Endodermal cell (in vitro differentiated cells): ENCODE measurements at regions not wholly inside any gene's neighbourhood (a gene's known extent, or its start where the extent isn't known, plus 50 kb on each side); places are given as distances from the start of the nearest gene placed in this dataset.

Experiments
- DNase-seq: peaks from one replicate; pipeline ENCODE4 v3.0.0-alpha.2; 2017
- H3K27ac ChIP-seq: 2 replicates; pipeline ENCODE4 v1.5.1; 2013; ENCODE audit warnings: mild to moderate bottlenecking, low read depth, low read length, moderate library complexity
- H3K27me3 ChIP-seq: 2 replicates; pipeline ENCODE4 v1.6.1; 2013; ENCODE audit warnings: mild to moderate bottlenecking, low read length, moderate library complexity; ENCODE audit not compliant: insufficient read depth, control insufficient read depth, poor library complexity, severe bottlenecking
- H3K36me3 ChIP-seq: 2 replicates; pipeline ENCODE4 v1.7.0; 2013; ENCODE audit warnings: mild to moderate bottlenecking, low read length, moderate library complexity; ENCODE audit not compliant: control insufficient read depth, insufficient read depth
- H3K4me1 ChIP-seq: one replicate; pipeline ENCODE4 v1.7.0; 2013; ENCODE audit warnings: low read length; ENCODE audit not compliant: control insufficient read depth, insufficient read depth
- H3K4me3 ChIP-seq: 2 replicates; pipeline ENCODE4 v1.5.1; 2013; ENCODE audit warnings: mild to moderate bottlenecking, low read length, moderate library complexity
- H3K9ac ChIP-seq: 2 replicates; pipeline ENCODE4 v1.6.1; 2013; ENCODE audit warnings: mild to moderate bottlenecking, low read length, moderate library complexity; ENCODE audit not compliant: poor library complexity, severe bottlenecking; ENCODE audit errors: extremely low read depth
- H3K9me3 ChIP-seq: 2 replicates; pipeline ENCODE4 v1.6.1; 2013; ENCODE audit warnings: mild to moderate bottlenecking, low read length, moderate library complexity; ENCODE audit not compliant: control insufficient read depth
- H3K27ac Mint-ChIP-seq: 2 replicates; pipeline ENCODE4 v1.8.0; 2020; ENCODE audit warnings: mixed read lengths
- H3K27me3 Mint-ChIP-seq: 2 replicates; pipeline ENCODE4 v1.8.0; 2021; ENCODE audit warnings: mild to moderate bottlenecking, mixed read lengths; ENCODE audit not compliant: insufficient read depth
- H3K36me3 Mint-ChIP-seq: 2 replicates; pipeline ENCODE4 v1.8.0; 2020; ENCODE audit warnings: low read depth, mixed read lengths
- H3K4me1 Mint-ChIP-seq: 2 replicates; pipeline ENCODE4 v1.8.0; 2020; ENCODE audit warnings: mixed read lengths
- H3K4me3 Mint-ChIP-seq: 2 replicates; pipeline ENCODE4 v1.8.0; 2020; ENCODE audit warnings: mild to moderate bottlenecking, moderate library complexity, mixed read lengths
- H3K9me3 Mint-ChIP-seq: 2 replicates; pipeline ENCODE4 v1.8.0; 2020; ENCODE audit warnings: mild to moderate bottlenecking, mixed read lengths
- CTCF ChIP-seq: fragments of 200-600 bp; sonication (generic); conservative IDR thresholded peaks from 2 replicates; pipeline ENCODE4 v1.5.0; 2021; ENCODE audit warnings: antibody characterized with exemption, mild to moderate bottlenecking
- WGBS, 2 experiments: methylation state at CpG; one replicate each; pipeline versions ENCODE4 v1.1.5 to v1.1.7; 2013; ENCODE audit warnings: missing lambda C conversion rate in 2 of 2, mixed read lengths in 1 of 2; ENCODE audit not compliant: insufficient coverage in 1 of 2, insufficient read length in 1 of 2; 5-methylcytosine and 5-hydroxymethylcytosine counted together

GRCh38 chr4:19925516-19925915 lies 326.2 kb upstream of the SLIT2 start:
- Histone ChIP-seq H3K4me1 (no peaks in the 10 kb centered on the region), H3K9me3 (no peaks in the 10 kb centered on the region), H3K27ac (no peak overlapping the region), H3K9ac (no peak overlapping the region), H3K36me3 (no peaks in the 10 kb centered on the region), H3K4me3 (no peak overlapping the region), H3K27me3 (no peaks in the 10 kb centered on the region)
- no peaks in the 10 kb centered on the region for H3K4me1 Mint-ChIP-seq
- DNase-seq, result no peak
- no peak overlapping the region for H3K27ac Mint-ChIP-seq
- peaks cover 2% of the 10 kb centered on the region for H3K9me3 Mint-ChIP-seq
- no peak for TF ChIP-seq CTCF
- H3K36me3 Mint-ChIP-seq, result no peaks in the 10 kb centered on the region
- no peaks in the 10 kb centered on the region for H3K27me3 Mint-ChIP-seq
- H3K4me3 Mint-ChIP-seq, result no peak overlapping the region

GRCh38 chr4:19924761-19925160 lies 326.9 kb upstream of the SLIT2 start:
- 83 to 88% methylated on average over 1 of the region's 1 CpG for WGBS, 2 experiments

GRCh38 chr4:19915276-19915675 lies 336.4 kb upstream of the SLIT2 start:
- Histone ChIP-seq H3K27me3 (no peaks in the 10 kb centered on the region), H3K36me3 (no peaks in the 10 kb centered on the region), H3K27ac (no peak overlapping the region), H3K9ac (no peak overlapping the region), H3K4me3 (no peak overlapping the region), H3K9me3 (no peaks in the 10 kb centered on the region), H3K4me1 (no peaks in the 10 kb centered on the region)
- peaks cover 29% of the 10 kb centered on the region for H3K9me3 Mint-ChIP-seq
- H3K27me3 Mint-ChIP-seq, result no peaks in the 10 kb centered on the region
- no peaks in the 10 kb centered on the region for H3K36me3 Mint-ChIP-seq
- no peaks in the 10 kb centered on the region for H3K4me1 Mint-ChIP-seq
- 88 to 96% methylated on average over 2 to 3 of the region's 3 CpGs for WGBS, 2 experiments
- TF ChIP-seq CTCF, result no peak
- DNase-seq, result no peak
- H3K4me3 Mint-ChIP-seq, result no peak overlapping the region
- no peak overlapping the region for H3K27ac Mint-ChIP-seq

More at GRCh38 chr4:19924761-19925160, 326.9 kb upstream of the SLIT2 start:
- Histone ChIP-seq H3K9ac (no peak overlapping the region), H3K9me3 (no peaks in the 10 kb centered on the region), H3K4me1 (no peaks in the 10 kb centered on the region), H3K4me3 (no peak overlapping the region), H3K36me3 (no peaks in the 10 kb centered on the region), H3K27me3 (no peaks in the 10 kb centered on the region), H3K27ac (no peak overlapping the region)
- Mint-ChIP-seq H3K9me3 (peaks cover 9% of the 10 kb centered on the region), H3K36me3 (no peaks in the 10 kb centered on the region), H3K4me1 (no peaks in the 10 kb centered on the region), H3K27ac (no peak overlapping the region), H3K27me3 (no peaks in the 10 kb centered on the region), H3K4me3 (no peak overlapping the region)
- no peak for TF ChIP-seq CTCF
- DNase-seq, result no peak
